CD4-positive, CD25-positive, alpha-beta regulatory T cell (primary cell): ENCODE measurements at regions not wholly inside any gene's neighbourhood (a gene's known extent, or its start where the extent isn't known, plus 50 kb on each side); places are given as distances from the start of the nearest gene placed in this dataset.

Experiments used
- ATAC-seq, 2 donors: fragments of 150-1000 bp; cut with Tn5 transposase; one replicate each; pipeline ENCODE4 v1.10.0; 2021; ENCODE audit warnings: low read depth in 2 of 2, moderate number of reproducible peaks in 2 of 2, moderate library complexity in 1 of 2
- DNase-seq, 3 donors: peaks; one replicate each; pipeline versions ENCODE4 v3.0.0 to v3.0.0-alpha.2; 2012 to 2022; ENCODE audit warnings: mixed read lengths in 1 of 3
- H3K27ac ChIP-seq: one replicate; pipeline ENCODE4 v1.7.0; 2013; ENCODE audit warnings: mild to moderate bottlenecking, low read length; ENCODE audit not compliant: insufficient read depth, poor library complexity, severe bottlenecking
- H3K27me3 ChIP-seq: one replicate; pipeline ENCODE4 v1.7.0; 2013; ENCODE audit warnings: low read length; ENCODE audit not compliant: control insufficient read depth, insufficient read depth
- H3K36me3 ChIP-seq: one replicate; pipeline ENCODE4 v1.7.0; 2013; ENCODE audit warnings: mild to moderate bottlenecking, low read length, moderate library complexity; ENCODE audit not compliant: control insufficient read depth, insufficient read depth
- H3K4me1 ChIP-seq: 2 replicates; pipeline ENCODE4 v1.7.0; 2013; ENCODE audit warnings: mild to moderate bottlenecking, low read length; ENCODE audit not compliant: insufficient read depth, control insufficient read depth, poor library complexity, severe bottlenecking
- H3K4me3 ChIP-seq: one replicate; pipeline ENCODE4 v1.7.0; 2013; ENCODE audit warnings: low read depth, mild to moderate bottlenecking, low read length, moderate library complexity
- H3K9me3 ChIP-seq, 2 experiments: 1 replicate in 1 of 2; 2 replicates in 1 of 2; pipeline ENCODE4 v1.7.0; 2013; ENCODE audit warnings: low read length in 2 of 2, mild to moderate bottlenecking in 1 of 2, moderate library complexity in 1 of 2; ENCODE audit not compliant: control insufficient read depth in 2 of 2
- H3K27ac Mint-ChIP-seq, 3 donors: one replicate each; pipeline ENCODE4 v1.8.0; 2020 to 2022; ENCODE audit warnings: mild to moderate bottlenecking in 3 of 3, mixed read lengths in 3 of 3, moderate library complexity in 2 of 3
- H3K27me3 Mint-ChIP-seq: one replicate; pipeline ENCODE4 v1.8.0; 2022; ENCODE audit warnings: mild to moderate bottlenecking, mixed read lengths
- H3K36me3 Mint-ChIP-seq: one replicate; pipeline ENCODE4 v1.8.0; 2020; ENCODE audit warnings: mixed read lengths
- H3K4me1 Mint-ChIP-seq, 4 donors: one replicate each; pipeline ENCODE4 v1.8.0; 2020 to 2022; ENCODE audit warnings: mixed read lengths in 4 of 4, mild to moderate bottlenecking in 1 of 4
- H3K4me3 Mint-ChIP-seq, 4 donors: one replicate each; pipeline ENCODE4 v1.8.0; 2020 to 2022; ENCODE audit warnings: mild to moderate bottlenecking in 4 of 4, mixed read lengths in 4 of 4, moderate library complexity in 3 of 4
- H3K9me3 Mint-ChIP-seq, 7 donors: one replicate each; pipeline ENCODE4 v1.8.0; 2020 to 2022; ENCODE audit warnings: mixed read lengths in 7 of 7, mild to moderate bottlenecking in 3 of 7, moderate library complexity in 2 of 7

- no peak overlapping the region for H3K27ac ChIP-seq
- Mint-ChIP-seq H3K27ac (no peak overlapping the region), H3K4me3 (peak overlapping the region in 1 of 4 donors; percentile 43), H3K27me3 (no peaks in the 10 kb centered on the region), H3K36me3 (no peaks in the 10 kb centered on the region), H3K4me1 (no peaks in the 10 kb centered on the region), H3K9me3 (peaks cover 0 to 14% (median 4%) of the 10 kb centered on the region in 7 donors)
- DNase-seq (no peak), ATAC-seq (no peak)
- H3K9me3 ChIP-seq: no peaks in the 10 kb centered on the region
- no peaks in the 10 kb centered on the region for H3K36me3 ChIP-seq
- no peaks in the 10 kb centered on the region for H3K4me1 ChIP-seq
- no peaks in the 10 kb centered on the region for H3K27me3 ChIP-seq
- no peak overlapping the region for H3K4me3 ChIP-seq
Measured at GRCh38 chr5:120016717-120017382, 387.5 kb downstream of the FAM170A start.

DNA sequence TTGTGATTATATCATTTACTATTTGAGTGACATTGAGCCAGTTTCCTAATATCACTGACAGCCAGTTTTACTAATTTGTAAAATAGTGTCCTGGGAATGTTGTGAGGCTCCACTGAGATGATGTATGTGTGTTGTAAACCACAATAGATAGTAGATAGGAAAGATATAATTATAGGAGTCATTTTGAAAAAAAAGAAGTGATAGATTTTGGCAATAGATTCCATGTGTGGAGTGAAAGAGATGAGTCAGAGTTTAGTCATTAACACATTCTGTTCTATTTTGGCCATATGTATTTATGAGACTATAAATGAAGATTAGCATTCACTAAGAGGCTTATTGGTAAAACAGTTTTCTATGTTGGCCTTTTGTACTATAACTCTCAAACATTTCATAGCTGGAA, 388.2 kb downstream of the FAM170A start:
- H3K9me3 Mint-ChIP-seq: peaks cover 2 to 14% (median 6%) of the 10 kb centered on the region in 7 donors

DNA sequence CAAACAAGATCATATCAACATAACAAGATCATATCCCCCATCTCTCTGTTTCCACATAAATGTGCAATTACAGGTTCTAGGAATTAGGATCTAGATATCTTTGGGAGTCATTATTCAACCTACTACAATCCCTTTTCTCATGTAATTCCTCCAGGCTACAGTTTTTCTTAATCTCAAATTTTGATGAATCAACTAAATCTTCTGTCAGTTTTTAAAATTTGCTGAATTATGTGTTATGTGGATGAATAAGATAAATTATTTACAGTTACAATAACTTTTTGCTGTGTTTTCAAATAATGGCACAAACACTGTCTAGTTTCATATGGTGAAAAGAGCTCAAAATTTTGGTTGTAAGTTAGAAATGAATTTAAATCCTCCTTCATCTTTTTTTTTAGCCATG, 405.8 kb downstream of the FAM170A start:
- Histone ChIP-seq H3K27ac (no peak overlapping the region), H3K4me3 (no peak overlapping the region), H3K36me3 (no peaks in the 10 kb centered on the region), H3K27me3 (no peaks in the 10 kb centered on the region), H3K4me1 (no peaks in the 10 kb centered on the region), H3K9me3 (no peaks in the 10 kb centered on the region)
- H3K4me1 Mint-ChIP-seq: no peaks in the 10 kb centered on the region
- DNase-seq (no peak), ATAC-seq (no peak)
- H3K9me3 Mint-ChIP-seq: peaks cover 0 to 3% (median 2%) of the 10 kb centered on the region in 7 donors
- H3K36me3 Mint-ChIP-seq: no peaks in the 10 kb centered on the region
- no peak overlapping the region for H3K4me3 Mint-ChIP-seq
- H3K27me3 Mint-ChIP-seq: no peaks in the 10 kb centered on the region
- H3K27ac Mint-ChIP-seq: no peak overlapping the region

More for the DNA sequence above, 388.2 kb downstream of the FAM170A start:
- ATAC-seq (no peak), DNase-seq (no peak)
- no peaks in the 10 kb centered on the region for H3K36me3 Mint-ChIP-seq
- Histone ChIP-seq H3K4me3 (no peak overlapping the region), H3K4me1 (no peaks in the 10 kb centered on the region), H3K27ac (no peak overlapping the region), H3K36me3 (no peaks in the 10 kb centered on the region), H3K27me3 (no peaks in the 10 kb centered on the region), H3K9me3 (no peaks in the 10 kb centered on the region)
- H3K27me3 Mint-ChIP-seq: no peaks in the 10 kb centered on the region
- H3K27ac Mint-ChIP-seq: no peak overlapping the region
- no peaks in the 10 kb centered on the region for H3K4me1 Mint-ChIP-seq
- no peak overlapping the region for H3K4me3 Mint-ChIP-seq

DNA sequence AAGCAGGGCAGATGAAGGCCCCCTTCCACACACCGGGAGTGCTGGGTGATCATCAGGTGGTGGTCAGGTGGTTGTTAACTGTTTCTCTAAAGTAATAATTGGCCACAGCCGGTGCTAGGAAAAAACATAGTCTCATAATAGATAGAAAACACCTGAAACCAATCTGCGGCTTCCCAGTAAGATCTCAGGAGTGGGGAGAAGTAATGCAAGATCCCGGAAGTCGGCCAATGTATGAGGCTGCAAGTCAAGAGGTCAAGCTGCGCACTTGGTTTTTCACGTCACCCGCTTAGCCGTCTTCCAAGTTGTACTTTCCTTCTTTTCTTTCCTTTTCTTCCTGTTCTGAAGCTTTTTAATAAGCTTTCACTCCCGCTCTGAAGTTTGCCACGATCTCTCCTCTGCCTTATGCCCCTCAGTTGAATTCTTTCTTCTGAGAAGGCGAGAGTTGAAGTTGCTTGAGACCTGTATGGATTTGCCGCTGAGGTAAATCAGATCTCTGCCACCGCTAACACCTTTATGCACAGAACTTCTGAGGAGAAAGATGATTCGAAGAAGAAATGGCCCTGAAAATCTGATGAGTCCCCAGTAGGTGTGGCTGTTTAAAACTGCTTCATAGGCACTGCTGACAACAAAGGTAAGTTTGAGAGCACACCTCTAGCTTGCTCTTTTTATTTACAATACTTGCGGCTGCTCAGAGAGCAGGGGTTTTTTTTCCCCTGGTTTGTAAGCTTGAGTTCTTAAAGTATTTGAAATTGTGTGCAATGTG, 406.6 kb downstream of the FAM170A start:
- Mint-ChIP-seq H3K4me3 (no peak overlapping the region), H3K9me3 (peaks cover 0 to 3% (median 2%) of the 10 kb centered on the region in 7 donors), H3K27me3 (no peaks in the 10 kb centered on the region), H3K36me3 (no peaks in the 10 kb centered on the region), H3K4me1 (no peaks in the 10 kb centered on the region), H3K27ac (no peak overlapping the region)
- no peaks in the 10 kb centered on the region for H3K36me3 ChIP-seq
- DNase-seq (no peak), ATAC-seq (no peak)
- H3K4me1 ChIP-seq: no peaks in the 10 kb centered on the region
- H3K27ac ChIP-seq: no peak overlapping the region
- no peak overlapping the region for H3K4me3 ChIP-seq
- H3K9me3 ChIP-seq: no peaks in the 10 kb centered on the region
- H3K27me3 ChIP-seq: no peaks in the 10 kb centered on the region

- Mint-ChIP-seq H3K4me1 (no peaks in the 10 kb centered on the region), H3K4me3 (no peak overlapping the region), H3K9me3 (peaks cover 0 to 5% (median 2%) of the 10 kb centered on the region in 7 donors), H3K36me3 (no peaks in the 10 kb centered on the region), H3K27ac (no peak overlapping the region), H3K27me3 (no peaks in the 10 kb centered on the region)
- Histone ChIP-seq H3K4me1 (no peaks in the 10 kb centered on the region), H3K36me3 (no peaks in the 10 kb centered on the region), H3K4me3 (no peak overlapping the region), H3K27me3 (no peaks in the 10 kb centered on the region), H3K9me3 (no peaks in the 10 kb centered on the region), H3K27ac (no peak overlapping the region)
- no peak for DNase-seq
- no peak for ATAC-seq
Measured at GRCh38 chr5:120037451-120037850, 408.1 kb downstream of the FAM170A start.

- no peaks in the 10 kb centered on the region for H3K4me1 ChIP-seq
- no peaks in the 10 kb centered on the region for H3K9me3 ChIP-seq
- H3K4me3 Mint-ChIP-seq: no peak overlapping the region
- H3K4me1 Mint-ChIP-seq: no peaks in the 10 kb centered on the region
- no peak overlapping the region for H3K4me3 ChIP-seq
- no peak overlapping the region for H3K27ac ChIP-seq
- peaks cover 0 to 3% (median 0%) of the 10 kb centered on the region in 7 donors for H3K9me3 Mint-ChIP-seq
- DNase-seq (no peak), ATAC-seq (no peak)
- no peak overlapping the region for H3K27ac Mint-ChIP-seq
- no peaks in the 10 kb centered on the region for H3K36me3 Mint-ChIP-seq
- H3K36me3 ChIP-seq: no peaks in the 10 kb centered on the region
- H3K27me3 Mint-ChIP-seq: no peaks in the 10 kb centered on the region
- H3K27me3 ChIP-seq: no peaks in the 10 kb centered on the region
Measured at GRCh38 chr5:120039111-120039510, 409.8 kb downstream of the FAM170A start.

GRCh38 chr5:120043431-120043830, 414.1 kb downstream of the FAM170A start:
- H3K36me3 Mint-ChIP-seq: no peaks in the 10 kb centered on the region
- H3K4me1 Mint-ChIP-seq: no peaks in the 10 kb centered on the region
- Histone ChIP-seq H3K27me3 (no peaks in the 10 kb centered on the region), H3K36me3 (no peaks in the 10 kb centered on the region), H3K4me1 (no peaks in the 10 kb centered on the region), H3K9me3 (no peaks in the 10 kb centered on the region), H3K27ac (no peak overlapping the region), H3K4me3 (no peak overlapping the region)
- no peak overlapping the region for H3K27ac Mint-ChIP-seq
- no peak overlapping the region for H3K4me3 Mint-ChIP-seq
- DNase-seq (no peak), ATAC-seq (no peak)
- H3K9me3 Mint-ChIP-seq: peaks cover 0 to 3% (median 0%) of the 10 kb centered on the region in 7 donors
- no peaks in the 10 kb centered on the region for H3K27me3 Mint-ChIP-seq
